ENCODE measurements at regions not wholly inside any gene's neighbourhood (a gene's known extent, or its start where the extent isn't known, plus 50 kb on each side); places are given as distances from the start of the nearest gene placed in this dataset.

GRCh38 chr1:112143871-112144441, 154.5 kb upstream of the KCND3 start:
- Histone ChIP-seq H3K9me3 (ENCODE audit: control extremely low read depth in 1 of 3, control insufficient read depth in 2 of 3, insufficient read depth in 1 of 3, low read length in 2 of 3) (no peaks in the 10 kb centered on the region), H4K20me1 (ENCODE audit: control insufficient read depth, insufficient read depth, low read length, poor library complexity, severe bottlenecking) (no peaks in the 10 kb centered on the region), H3K4me3 (ENCODE audit: control extremely low read depth in 1 of 5, extremely low read depth in 1 of 5, insufficient read depth in 1 of 5, low read depth in 2 of 5, low read length in 4 of 5) (no peak overlapping the region), H3K27me3 (replicated peaks in 1 of 4; ENCODE audit: control extremely low read depth in 1 of 4, control insufficient read depth in 3 of 4, insufficient read depth in 4 of 4, low read length in 3 of 4) (peaks cover 0 to 8% (median 0%) of the 10 kb centered on the region in 4 experiments), H3K4me2 (replicated peaks; ENCODE audit: low read depth, low read length, poor library complexity, severe bottlenecking) (no peak overlapping the region), H3K4me1 (ENCODE audit: control insufficient read depth in 2 of 2, insufficient read depth in 2 of 2, low read length in 2 of 2) (no peaks in the 10 kb centered on the region), H3K79me2 (ENCODE audit: control insufficient read depth, insufficient read depth, low read length) (no peaks in the 10 kb centered on the region), H3K27ac (ENCODE audit: low read length in 2 of 2) (no peak overlapping the region), H3K9ac (ENCODE audit: low read length) (no peak overlapping the region), H3K36me3 (replicated peaks in 1 of 2; ENCODE audit: control extremely low read depth in 1 of 2, control insufficient read depth in 1 of 2, extremely low read depth in 1 of 2, insufficient read depth in 2 of 2, low read length in 1 of 2) (no peaks in the 10 kb centered on the region), H2AFZ (ENCODE audit: insufficient read depth, low read depth, low read length, poor library complexity, severe bottlenecking) (no peak overlapping the region)
- CTCF ChIA-PET: no interaction called here
- TF ChIP-seq CTCF (IDR thresholded peaks at IDR 0.05): no peak
- TF ChIP-seq EZH2 (IDR thresholded peaks at IDR 0.05; ENCODE audit: borderline replicate concordance, insufficient read depth, low read depth, low read length, poor library complexity, severe bottlenecking): no peak
- peaks cover 49% of the 10 kb centered on the region for H3K27me3 Mint-ChIP-seq
- H3K4me1 Mint-ChIP-seq: no peaks in the 10 kb centered on the region
- DNase-seq: no peak
- H3K4me3 Mint-ChIP-seq: no peak overlapping the region
- peaks cover 7% of the 10 kb centered on the region for H3K9me3 Mint-ChIP-seq (ENCODE audit: insufficient read depth)
- WGBS (ENCODE audit: insufficient coverage): 69% methylated on average over 8 of the region's 10 CpGs
- no peak for ATAC-seq (ENCODE audit: low read depth)
- no peak overlapping the region for H3K27ac Mint-ChIP-seq
- intact Hi-C loops (cut with micrococcal nuclease): no loop called here
- POLR2A ChIA-PET: no interaction called here

GRCh38 chr1:112144733-112145426, 155.4 kb upstream of the KCND3 start:
- Mint-ChIP-seq H3K9me3 (ENCODE audit: insufficient read depth) (peaks cover 7% of the 10 kb centered on the region), H3K4me1 (no peaks in the 10 kb centered on the region), H3K4me3 (no peak overlapping the region), H3K27me3 (peaks cover 47% of the 10 kb centered on the region), H3K27ac (no peak overlapping the region)
- Histone ChIP-seq H3K4me2 (replicated peaks; ENCODE audit: low read depth, low read length, poor library complexity, severe bottlenecking) (no peak overlapping the region), H3K4me3 (ENCODE audit: control extremely low read depth in 1 of 5, extremely low read depth in 1 of 5, insufficient read depth in 1 of 5, low read depth in 2 of 5, low read length in 4 of 5) (no peak overlapping the region), H3K36me3 (replicated peaks in 1 of 2; ENCODE audit: control extremely low read depth in 1 of 2, control insufficient read depth in 1 of 2, extremely low read depth in 1 of 2, insufficient read depth in 2 of 2, low read length in 1 of 2) (no peaks in the 10 kb centered on the region), H3K4me1 (ENCODE audit: control insufficient read depth in 2 of 2, insufficient read depth in 2 of 2, low read length in 2 of 2) (no peaks in the 10 kb centered on the region), H3K27ac (ENCODE audit: low read length in 2 of 2) (no peak overlapping the region), H3K27me3 (replicated peaks in 1 of 4; ENCODE audit: control extremely low read depth in 1 of 4, control insufficient read depth in 3 of 4, insufficient read depth in 4 of 4, low read length in 3 of 4) (peaks cover 0 to 5% (median 0%) of the 10 kb centered on the region in 4 experiments), H3K79me2 (ENCODE audit: control insufficient read depth, insufficient read depth, low read length) (no peaks in the 10 kb centered on the region), H4K20me1 (ENCODE audit: control insufficient read depth, insufficient read depth, low read length, poor library complexity, severe bottlenecking) (no peaks in the 10 kb centered on the region), H2AFZ (ENCODE audit: insufficient read depth, low read depth, low read length, poor library complexity, severe bottlenecking) (no peak overlapping the region), H3K9ac (ENCODE audit: low read length) (no peak overlapping the region), H3K9me3 (ENCODE audit: control extremely low read depth in 1 of 3, control insufficient read depth in 2 of 3, insufficient read depth in 1 of 3, low read length in 2 of 3) (no peaks in the 10 kb centered on the region)
- intact Hi-C loops (cut with micrococcal nuclease): no loop called here
- WGBS (ENCODE audit: insufficient coverage): 68% methylated on average over 4 of the region's 4 CpGs
- ATAC-seq (ENCODE audit: low read depth): no peak
- ChIA-PET POLR2A (no interaction called here), CTCF (no interaction called here)
- TF ChIP-seq CTCF (IDR thresholded peaks at IDR 0.05) (no peak), EZH2 (IDR thresholded peaks at IDR 0.05; ENCODE audit: borderline replicate concordance, insufficient read depth, low read depth, low read length, poor library complexity, severe bottlenecking) (no peak)
- no peak for DNase-seq
